ENCODE measurements at regions not wholly inside any gene's neighbourhood (a gene's known extent, or its start where the extent isn't known, plus 50 kb on each side); places are given as distances from the start of the nearest gene placed in this dataset.
"Not testable (repeated sequence)": the region's sequence is repeated elsewhere in the genome, so short reads cannot be mapped to it uniquely, and the experiment has no call there.

- DNase-seq; ATAC-seq; intact Hi-C loops (cut with micrococcal nuclease): not testable (repeated sequence)
These were observed 432.9 kb downstream of the STK39 start for GRCh38 chr2:167814482-167814880.

GRCh38 chr2:167809799-167810198, 437.6 kb downstream of the STK39 start:
- DNase-seq; ATAC-seq; intact Hi-C loops (cut with micrococcal nuclease): not testable (repeated sequence)

- intact Hi-C loops (cut with micrococcal nuclease): no loop called here
- ATAC-seq: no peak
- DNase-seq: no peak
These were observed 443.9 kb downstream of the STK39 start for GRCh38 chr2:167803449-167803988.

- intact Hi-C loops (cut with micrococcal nuclease): no loop called here
- DNase-seq (no peak), ATAC-seq (no peak)
These were observed 452.7 kb downstream of the STK39 start for GRCh38 chr2:167794554-167795255.

- DNase-seq (no peak), ATAC-seq (no peak)
- intact Hi-C loops (cut with micrococcal nuclease): no loop called here
These were observed 453.7 kb downstream of the STK39 start for GRCh38 chr2:167793725-167794124.

GRCh38 chr2:167792126-167792525, 455.3 kb downstream of the STK39 start:
- DNase-seq: no peak
- intact Hi-C loops (cut with micrococcal nuclease): no loop called here
- no peak for ATAC-seq

GRCh38 chr2:167790781-167791450, 456.5 kb downstream of the STK39 start:
- DNase-seq (no peak), ATAC-seq (no peak)
- intact Hi-C loops (cut with micrococcal nuclease): no loop called here

- intact Hi-C loops (cut with micrococcal nuclease): no loop called here
- ATAC-seq (no peak), DNase-seq (no peak)
These were observed 457.2 kb downstream of the STK39 start for GRCh38 chr2:167790189-167790588.

- intact Hi-C loops (cut with micrococcal nuclease): no loop called here
- no peak for ATAC-seq
- no peak for DNase-seq
These were observed 459.8 kb downstream of the STK39 start for GRCh38 chr2:167787562-167787961.

GRCh38 chr2:167787021-167787420, 460.4 kb downstream of the STK39 start:
- intact Hi-C loops (cut with micrococcal nuclease): no loop called here
- no peak for ATAC-seq
- DNase-seq: no peak

GRCh38 chr2:167785606-167786216, 461.7 kb downstream of the STK39 start:
- intact Hi-C loops (cut with micrococcal nuclease): no loop called here
- DNase-seq: no peak
- ATAC-seq: no peak

- intact Hi-C loops (cut with micrococcal nuclease): no loop called here
- ATAC-seq (no peak), DNase-seq (no peak)
These were observed 463.3 kb downstream of the STK39 start for GRCh38 chr2:167784084-167784425.

GRCh38 chr2:167783261-167784083, 463.9 kb downstream of the STK39 start:
- intact Hi-C loops (cut with micrococcal nuclease): no loop called here
- DNase-seq (no peak), ATAC-seq (no peak)

GRCh38 chr2:167781629-167782028, 465.8 kb downstream of the STK39 start:
- DNase-seq; ATAC-seq; intact Hi-C loops (cut with micrococcal nuclease): not testable (repeated sequence)

GRCh38 chr2:167776359-167776758, 471.0 kb downstream of the STK39 start:
- ATAC-seq (no peak), DNase-seq (no peak)
- intact Hi-C loops (cut with micrococcal nuclease): no loop called here

- DNase-seq (no peak), ATAC-seq (no peak)
- intact Hi-C loops (cut with micrococcal nuclease): no loop called here
These were observed 475.8 kb downstream of the STK39 start for GRCh38 chr2:167771628-167772027.

- intact Hi-C loops (cut with micrococcal nuclease): no loop called here
- no peak for DNase-seq
- ATAC-seq: no peak
These were observed 478.4 kb downstream of the STK39 start for GRCh38 chr2:167769020-167769419.

GRCh38 chr2:167767830-167768229, 479.6 kb downstream of the STK39 start:
- intact Hi-C loops (cut with micrococcal nuclease): no loop called here
- DNase-seq: no peak
- no peak for ATAC-seq

GRCh38 chr2:167764772-167765341, 482.5 kb downstream of the STK39 start:
- DNase-seq (no peak), ATAC-seq (no peak)
- intact Hi-C loops (cut with micrococcal nuclease): no loop called here
